Stimulated activated CD4-positive, alpha-beta T cell treated with anti-CD3 and anti-CD28 coated beads, Interleukin-2, amount 100 ng/mL, for 24 hours (primary cell): ENCODE measurements at regions not wholly inside any gene's neighbourhood (a gene's known extent, or its start where the extent isn't known, plus 50 kb on each side); places are given as distances from the start of the nearest gene placed in this dataset.

Experiments used
- DNase-seq, 2 donors: peaks; one replicate each; pipeline ENCODE4 v3.0.0-alpha.2; 2020

- no peak for DNase-seq
Observed at GRCh38 chr5:153039501-153039900, 451.0 kb upstream of the GRIA1 start.

- no peak for DNase-seq
Observed at GRCh38 chr5:153043886-153044285, 446.6 kb upstream of the GRIA1 start.

- DNase-seq, result no peak
Observed at GRCh38 chr5:153050496-153051179, 439.8 kb upstream of the GRIA1 start.

- no peak for DNase-seq
Observed at GRCh38 chr5:153066281-153066680, 424.2 kb upstream of the GRIA1 start.

- no peak for DNase-seq
Observed at GRCh38 chr5:153067869-153068268, 422.6 kb upstream of the GRIA1 start.

GRCh38 chr5:153079396-153079795 lies 411.1 kb upstream of the GRIA1 start:
- no peak for DNase-seq

GRCh38 chr5:153080940-153081339 lies 409.5 kb upstream of the GRIA1 start:
- DNase-seq, result no peak

GRCh38 chr5:153081385-153081784 lies 409.1 kb upstream of the GRIA1 start:
- no peak for DNase-seq

- DNase-seq, result no peak
Observed at GRCh38 chr5:153084511-153084910, 406.0 kb upstream of the GRIA1 start.

GRCh38 chr5:153086486-153086885 lies 404.0 kb upstream of the GRIA1 start:
- no peak for DNase-seq

- no peak for DNase-seq
Observed at GRCh38 chr5:153088538-153088937, 401.9 kb upstream of the GRIA1 start.

GRCh38 chr5:153094333-153094732 lies 396.1 kb upstream of the GRIA1 start:
- DNase-seq, result no peak

- no peak for DNase-seq
Observed at GRCh38 chr5:153096381-153096780, 394.1 kb upstream of the GRIA1 start.

- DNase-seq, result no peak
Observed at GRCh38 chr5:153099328-153099727, 391.1 kb upstream of the GRIA1 start.

GRCh38 chr5:153101235-153102180 lies 389.0 kb upstream of the GRIA1 start:
- DNase-seq, result no peak

- no peak for DNase-seq
Observed at GRCh38 chr5:153116916-153117315, 373.6 kb upstream of the GRIA1 start.

GRCh38 chr5:153118018-153118417 lies 372.5 kb upstream of the GRIA1 start:
- DNase-seq, result no peak

GRCh38 chr5:153122403-153122802 lies 368.1 kb upstream of the GRIA1 start:
- DNase-seq, result no peak

GRCh38 chr5:153130296-153130695 lies 360.2 kb upstream of the GRIA1 start:
- no peak for DNase-seq

- no peak for DNase-seq
Observed at GRCh38 chr5:153135411-153135810, 355.1 kb upstream of the GRIA1 start.

- no peak for DNase-seq
Observed at GRCh38 chr5:153136910-153137614, 353.4 kb upstream of the GRIA1 start.

- DNase-seq, result no peak
Observed at GRCh38 chr5:153147891-153148623, 342.4 kb upstream of the GRIA1 start.

GRCh38 chr5:153148624-153148976 lies 341.9 kb upstream of the GRIA1 start:
- no peak for DNase-seq
